ENCODE measurements at regions not wholly inside any gene's neighbourhood (a gene's known extent, or its start where the extent isn't known, plus 50 kb on each side); places are given as distances from the start of the nearest gene placed in this dataset.

DNA sequence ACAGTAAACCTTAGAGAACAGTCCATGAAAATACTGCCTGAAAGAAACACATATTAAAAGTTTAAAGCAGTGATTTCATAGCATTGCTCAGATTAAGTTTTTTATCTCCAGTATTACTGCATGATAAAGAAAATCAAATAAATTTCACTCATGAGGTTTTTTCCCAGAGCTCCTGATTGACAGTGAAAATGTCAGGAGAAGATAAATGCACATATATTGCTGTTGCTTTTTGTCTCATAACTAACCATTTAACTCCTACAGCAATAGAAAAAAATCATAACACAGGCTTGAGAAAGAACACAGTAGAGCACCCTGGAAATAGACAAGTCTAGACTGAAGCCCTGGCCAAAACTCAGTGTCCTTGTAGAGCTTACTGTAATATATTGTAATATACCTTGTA lies 391.0 kb downstream of the TMX3 start:
- Histone ChIP-seq H3K36me3 (ENCODE audit: control insufficient read depth, insufficient read depth, low read length) (no peaks in the 10 kb centered on the region), H3K27me3 (ENCODE audit: control insufficient read depth, insufficient read depth, low read length) (no peaks in the 10 kb centered on the region), H3K9me3 (ENCODE audit: control insufficient read depth, insufficient read depth, low read depth, low read length) (no peaks in the 10 kb centered on the region), H3K4me3 (ENCODE audit: low read depth in 2 of 2, low read length in 2 of 2) (no peak overlapping the region), H3K27ac (ENCODE audit: low read length) (no peak overlapping the region), H3K4me1 (ENCODE audit: control insufficient read depth, insufficient read depth, low read length) (no peaks in the 10 kb centered on the region)
- CTCF ChIA-PET = no interaction called here
- BruUV-seq (replicated peaks) = no TSS peak
- intact Hi-C loops (cut with micrococcal nuclease; ENCODE audit: unreplicated experiment) (no loop called here), in situ Hi-C loops (cut with HindIII; ENCODE audit: low pct_unique_long_range_greater_than_20kb, low sequenced_read_pairs) (no loop called here)
- POLR2A ChIA-PET = no interaction called here
- ATAC-seq (no peak), DNase-seq (ENCODE audit: low read depth, low spot score) (no peak)
- TF ChIP-seq POLR2AphosphoS5 (IDR thresholded peaks at IDR 0.05; ENCODE audit: low read depth, low read length) (no peak), SIN3A (IDR thresholded peaks at IDR 0.05; ENCODE audit: borderline replicate concordance, insufficient read depth, low read depth, low read length) (no peak), CTCF (IDR thresholded peaks at IDR 0.05) (no peak), TCF7L2 (IDR thresholded peaks at IDR 0.05; ENCODE audit: low read depth, low read length) (no peak)
- TF ChIP-seq, protein P1, sequence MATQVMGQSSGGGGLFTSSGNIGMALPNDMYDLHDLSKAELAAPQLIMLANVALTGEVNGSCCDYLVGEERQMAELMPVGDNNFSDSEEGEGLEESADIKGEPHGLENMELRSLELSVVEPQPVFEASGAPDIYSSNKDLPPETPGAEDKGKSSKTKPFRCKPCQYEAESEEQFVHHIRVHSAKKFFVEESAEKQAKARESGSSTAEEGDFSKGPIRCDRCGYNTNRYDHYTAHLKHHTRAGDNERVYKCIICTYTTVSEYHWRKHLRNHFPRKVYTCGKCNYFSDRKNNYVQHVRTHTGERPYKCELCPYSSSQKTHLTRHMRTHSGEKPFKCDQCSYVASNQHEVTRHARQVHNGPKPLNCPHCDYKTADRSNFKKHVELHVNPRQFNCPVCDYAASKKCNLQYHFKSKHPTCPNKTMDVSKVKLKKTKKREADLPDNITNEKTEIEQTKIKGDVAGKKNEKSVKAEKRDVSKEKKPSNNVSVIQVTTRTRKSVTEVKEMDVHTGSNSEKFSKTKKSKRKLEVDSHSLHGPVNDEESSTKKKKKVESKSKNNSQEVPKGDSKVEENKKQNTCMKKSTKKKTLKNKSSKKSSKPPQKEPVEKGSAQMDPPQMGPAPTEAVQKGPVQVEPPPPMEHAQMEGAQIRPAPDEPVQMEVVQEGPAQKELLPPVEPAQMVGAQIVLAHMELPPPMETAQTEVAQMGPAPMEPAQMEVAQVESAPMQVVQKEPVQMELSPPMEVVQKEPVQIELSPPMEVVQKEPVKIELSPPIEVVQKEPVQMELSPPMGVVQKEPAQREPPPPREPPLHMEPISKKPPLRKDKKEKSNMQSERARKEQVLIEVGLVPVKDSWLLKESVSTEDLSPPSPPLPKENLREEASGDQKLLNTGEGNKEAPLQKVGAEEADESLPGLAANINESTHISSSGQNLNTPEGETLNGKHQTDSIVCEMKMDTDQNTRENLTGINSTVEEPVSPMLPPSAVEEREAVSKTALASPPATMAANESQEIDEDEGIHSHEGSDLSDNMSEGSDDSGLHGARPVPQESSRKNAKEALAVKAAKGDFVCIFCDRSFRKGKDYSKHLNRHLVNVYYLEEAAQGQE (IDR thresholded peaks at IDR 0.05; ENCODE audit: insufficient read depth in 1 of 2, low read depth in 2 of 2, low read length in 1 of 2) = no peak

- H3K4me3 ChIP-seq (ENCODE audit: low read depth in 2 of 2, low read length in 2 of 2) = no peak overlapping the region
- no peak for DNase-seq (ENCODE audit: low read depth, low spot score)
- no TSS peak for BruUV-seq (replicated peaks)
- TF ChIP-seq CTCF (IDR thresholded peaks at IDR 0.05) (no peak), POLR2AphosphoS5 (IDR thresholded peaks at IDR 0.05; ENCODE audit: low read depth, low read length) (no peak), SIN3A (IDR thresholded peaks at IDR 0.05; ENCODE audit: borderline replicate concordance, insufficient read depth, low read depth, low read length) (no peak), TCF7L2 (IDR thresholded peaks at IDR 0.05; ENCODE audit: low read depth, low read length) (no peak)
- TF ChIP-seq, protein P1 (IDR thresholded peaks at IDR 0.05; ENCODE audit: insufficient read depth in 1 of 2, low read depth in 2 of 2, low read length in 1 of 2) = no peak
- intact Hi-C loops (cut with micrococcal nuclease; ENCODE audit: unreplicated experiment) = no loop called here
- in situ Hi-C loops (cut with HindIII; ENCODE audit: low pct_unique_long_range_greater_than_20kb, low sequenced_read_pairs) = no loop called here
- no peaks in the 10 kb centered on the region for H3K36me3 ChIP-seq (ENCODE audit: control insufficient read depth, insufficient read depth, low read length)
- H3K27ac ChIP-seq (ENCODE audit: low read length) = no peak overlapping the region
- H3K9me3 ChIP-seq (ENCODE audit: control insufficient read depth, insufficient read depth, low read depth, low read length) = no peaks in the 10 kb centered on the region
- ChIA-PET POLR2A (no interaction called here), CTCF (no interaction called here)
- no peaks in the 10 kb centered on the region for H3K4me1 ChIP-seq (ENCODE audit: control insufficient read depth, insufficient read depth, low read length)
- H3K27me3 ChIP-seq (ENCODE audit: control insufficient read depth, insufficient read depth, low read length) = no peaks in the 10 kb centered on the region
- no peak for ATAC-seq
Observed at GRCh38 chr18:68316636-68317035, 398.3 kb downstream of the TMX3 start.
